Neural progenitor cell (in vitro differentiated cells): ENCODE measurements at regions not wholly inside any gene's neighbourhood (a gene's known extent, or its start where the extent isn't known, plus 50 kb on each side); places are given as distances from the start of the nearest gene placed in this dataset.

Experiments used
- DNase-seq: peaks from one replicate; pipeline ENCODE4 v3.0.0-alpha.2; 2016; ENCODE audit warnings: low spot score
- H2AFZ ChIP-seq: fragments of 200-600 bp; sonication (generic); replicated peaks from 2 replicates; pipeline ENCODE4 v1.6.1; 2016; ENCODE audit warnings: antibody characterized with exemption
- H3F3A ChIP-seq: fragments of 200-600 bp; sonication (generic); 2 replicates; pipeline ENCODE4 v1.6.1; 2016; ENCODE audit warnings: antibody characterized with exemption, low read depth
- H3K27ac ChIP-seq: fragments of 200-600 bp; sonication (generic); 2 replicates; pipeline ENCODE4 v1.5.1; 2016; ENCODE audit warnings: mild to moderate bottlenecking
- H3K27me3 ChIP-seq: fragments of 200-600 bp; sonication (generic); 2 replicates; pipeline ENCODE4 v1.6.1; 2016; ENCODE audit warnings: mild to moderate bottlenecking, moderate library complexity
- H3K36me3 ChIP-seq: fragments of 200-600 bp; sonication (generic); 2 replicates; pipeline ENCODE4 v1.5.1; 2016
- H3K4me1 ChIP-seq: fragments of 200-600 bp; sonication (generic); 2 replicates; pipeline ENCODE4 v1.6.1; 2016; ENCODE audit warnings: mixed run types
- H3K4me2 ChIP-seq: fragments of 200-600 bp; sonication (generic); 2 replicates; pipeline ENCODE4 v1.6.1; 2016
- H3K4me3 ChIP-seq: fragments of 200-600 bp; sonication (generic); 2 replicates; pipeline ENCODE4 v1.5.1; 2016
- H3K79me2 ChIP-seq: fragments of 200-600 bp; sonication (generic); 2 replicates; pipeline ENCODE4 v1.6.1; 2016; ENCODE audit warnings: low read depth
- H3K9ac ChIP-seq: fragments of 200-600 bp; sonication (generic); 2 replicates; pipeline ENCODE4 v1.6.1; 2016
- H3K9me3 ChIP-seq: fragments of 200-600 bp; sonication (generic); 2 replicates; pipeline ENCODE4 v1.5.1; 2016; ENCODE audit warnings: low read depth
- H4K20me1 ChIP-seq: fragments of 200-600 bp; sonication (generic); 2 replicates; pipeline ENCODE4 v1.6.1; 2016; ENCODE audit warnings: low read depth
- H3K27ac Mint-ChIP-seq: 3 replicates; pipeline ENCODE4 v1.8.0; 2021; ENCODE audit warnings: mixed read lengths
- H3K27me3 Mint-ChIP-seq: 2 replicates; pipeline ENCODE4 v1.8.0; 2022; ENCODE audit warnings: low read depth, mild to moderate bottlenecking, inconsistent platforms, moderate library complexity, mixed read lengths; ENCODE audit not compliant: insufficient read depth
- H3K36me3 Mint-ChIP-seq: 3 replicates; pipeline ENCODE4 v1.8.0; 2021; ENCODE audit warnings: mixed read lengths
- H3K4me1 Mint-ChIP-seq: 3 replicates; pipeline ENCODE4 v1.8.0; 2021; ENCODE audit warnings: mixed read lengths
- H3K4me3 Mint-ChIP-seq: 3 replicates; pipeline ENCODE4 v1.8.0; 2021; ENCODE audit warnings: mild to moderate bottlenecking, moderate library complexity, mixed read lengths
- H3K9me3 Mint-ChIP-seq: 3 replicates; pipeline ENCODE4 v1.8.0; 2020; ENCODE audit warnings: mixed read lengths
- CTCF ChIP-seq: fragments of 200-600 bp; sonication (generic); IDR thresholded peaks from 2 replicates; pipeline ENCODE4 v1.5.1; 2017; ENCODE audit warnings: antibody characterized with exemption, mild to moderate bottlenecking
- EZH2 ChIP-seq: fragments of 200-600 bp; sonication (generic); IDR thresholded peaks from 2 replicates; pipeline ENCODE4 v1.6.1; 2017; ENCODE audit warnings: antibody characterized with exemption, mild to moderate bottlenecking, moderate library complexity
- EZH2phosphoT487 ChIP-seq: fragments of 200-600 bp; sonication (generic); IDR thresholded peaks from 2 replicates; pipeline ENCODE4 v1.6.1; 2017; ENCODE audit warnings: antibody characterized with exemption

- Mint-ChIP-seq H3K27ac (no peak overlapping the region), H3K4me1 (peaks cover 6% of the 10 kb centered on the region), H3K9me3 (no peaks in the 10 kb centered on the region), H3K27me3 (peaks cover 4% of the 10 kb centered on the region), H3K4me3 (no peak overlapping the region), H3K36me3 (no peaks in the 10 kb centered on the region)
- H3K27ac ChIP-seq = no peak overlapping the region
- no peaks in the 10 kb centered on the region for H3K79me2 ChIP-seq
- H3F3A ChIP-seq = no peaks in the 10 kb centered on the region
- no peaks in the 10 kb centered on the region for H3K36me3 ChIP-seq
- no peak for DNase-seq
- H3K9me3 ChIP-seq = no peaks in the 10 kb centered on the region
- TF ChIP-seq EZH2 (no peak), CTCF (no peak), EZH2phosphoT487 (no peak)
- no peak overlapping the region for H3K4me3 ChIP-seq
- H3K4me1 ChIP-seq = peaks cover 7% of the 10 kb centered on the region
- H3K27me3 ChIP-seq = no peaks in the 10 kb centered on the region
- no peak overlapping the region for H2AFZ ChIP-seq
- no peaks in the 10 kb centered on the region for H4K20me1 ChIP-seq
- H3K9ac ChIP-seq = no peak overlapping the region
- H3K4me2 ChIP-seq = no peak overlapping the region
Observed at GRCh38 chr1:47554082-47554481, 116.2 kb downstream of the FOXD2 start.

- Histone ChIP-seq H3K36me3 (no peaks in the 10 kb centered on the region), H3K79me2 (no peaks in the 10 kb centered on the region), H2AFZ (no peak overlapping the region), H4K20me1 (no peaks in the 10 kb centered on the region), H3K27ac (no peak overlapping the region), H3F3A (no peaks in the 10 kb centered on the region), H3K4me3 (no peak overlapping the region), H3K27me3 (no peaks in the 10 kb centered on the region), H3K4me2 (no peak overlapping the region), H3K9me3 (no peaks in the 10 kb centered on the region), H3K9ac (no peak overlapping the region), H3K4me1 (peaks cover 7% of the 10 kb centered on the region)
- Mint-ChIP-seq H3K9me3 (no peaks in the 10 kb centered on the region), H3K27ac (no peak overlapping the region), H3K36me3 (no peaks in the 10 kb centered on the region), H3K4me3 (no peak overlapping the region), H3K4me1 (peaks cover 6% of the 10 kb centered on the region), H3K27me3 (peaks cover 3% of the 10 kb centered on the region)
- TF ChIP-seq EZH2phosphoT487 = no peak
- TF ChIP-seq CTCF = no peak
- no peak for TF ChIP-seq EZH2
- DNase-seq = no peak
Observed at GRCh38 chr1:47554901-47555300, 117.1 kb downstream of the FOXD2 start.

GRCh38 chr1:47555306-47555705 is 117.5 kb downstream of the FOXD2 start:
- DNase-seq = no peak
- no peaks in the 10 kb centered on the region for H4K20me1 ChIP-seq
- Mint-ChIP-seq H3K36me3 (no peaks in the 10 kb centered on the region), H3K4me1 (peaks cover 6% of the 10 kb centered on the region), H3K4me3 (no peak overlapping the region), H3K27me3 (peaks cover 3% of the 10 kb centered on the region), H3K27ac (no peak overlapping the region), H3K9me3 (no peaks in the 10 kb centered on the region)
- peaks cover 7% of the 10 kb centered on the region for H3K4me1 ChIP-seq
- H3K9ac ChIP-seq = no peak overlapping the region
- no peaks in the 10 kb centered on the region for H3K9me3 ChIP-seq
- H3F3A ChIP-seq = no peaks in the 10 kb centered on the region
- no peaks in the 10 kb centered on the region for H3K27me3 ChIP-seq
- TF ChIP-seq EZH2 (no peak), EZH2phosphoT487 (no peak)
- H3K4me3 ChIP-seq = no peak overlapping the region
- H2AFZ ChIP-seq = no peak overlapping the region
- no peaks in the 10 kb centered on the region for H3K36me3 ChIP-seq
- no peaks in the 10 kb centered on the region for H3K79me2 ChIP-seq
- no peak overlapping the region for H3K27ac ChIP-seq
- no peak overlapping the region for H3K4me2 ChIP-seq

- H3F3A ChIP-seq = no peaks in the 10 kb centered on the region
- peaks cover 5% of the 10 kb centered on the region for H3K4me1 ChIP-seq
- Mint-ChIP-seq H3K4me1 (peaks cover 2% of the 10 kb centered on the region), H3K27ac (no peak overlapping the region), H3K36me3 (no peaks in the 10 kb centered on the region), H3K4me3 (no peak overlapping the region), H3K9me3 (no peaks in the 10 kb centered on the region), H3K27me3 (peaks cover 4% of the 10 kb centered on the region)
- H3K27me3 ChIP-seq = no peaks in the 10 kb centered on the region
- no peak for DNase-seq
- H3K36me3 ChIP-seq = no peaks in the 10 kb centered on the region
- H3K4me2 ChIP-seq = no peak overlapping the region
- H3K9ac ChIP-seq = no peak overlapping the region
- TF ChIP-seq CTCF (no peak), EZH2 (no peak), EZH2phosphoT487 (no peak)
- no peaks in the 10 kb centered on the region for H3K79me2 ChIP-seq
- no peaks in the 10 kb centered on the region for H3K9me3 ChIP-seq
- no peak overlapping the region for H2AFZ ChIP-seq
- no peaks in the 10 kb centered on the region for H4K20me1 ChIP-seq
- H3K27ac ChIP-seq = no peak overlapping the region
- H3K4me3 ChIP-seq = no peak overlapping the region
Observed at GRCh38 chr1:47555841-47556560, 118.2 kb downstream of the FOXD2 start.
